ENCODE measurements at regions not wholly inside any gene's neighbourhood (a gene's known extent, or its start where the extent isn't known, plus 50 kb on each side); places are given as distances from the start of the nearest gene placed in this dataset.

GRCh38 chrX:129077424-129078170, 445.7 kb downstream of the SMARCA1 start:
- no peak for DNase-seq (ENCODE audit: low spot score)

DNA sequence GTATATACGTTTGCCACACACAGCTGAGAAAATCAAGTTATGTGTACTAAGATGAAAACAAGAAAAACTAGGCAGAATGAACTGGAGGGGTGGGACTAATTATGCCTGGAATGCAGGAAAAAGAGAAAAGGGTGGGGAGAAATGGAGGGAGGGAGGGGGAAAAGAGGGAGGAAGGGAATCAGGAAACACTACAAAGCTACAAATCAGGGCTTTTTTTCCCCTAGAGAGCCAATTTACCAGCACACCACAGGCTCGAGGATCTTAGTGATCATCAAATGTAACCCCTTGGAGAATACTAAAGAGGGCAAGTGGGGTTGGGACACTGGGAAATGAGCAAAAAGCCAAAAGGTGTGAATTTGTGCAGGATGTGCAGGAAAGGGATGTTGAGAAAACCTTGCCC, 451.9 kb downstream of the SMARCA1 start:
- no peak for DNase-seq (ENCODE audit: low spot score)

DNA sequence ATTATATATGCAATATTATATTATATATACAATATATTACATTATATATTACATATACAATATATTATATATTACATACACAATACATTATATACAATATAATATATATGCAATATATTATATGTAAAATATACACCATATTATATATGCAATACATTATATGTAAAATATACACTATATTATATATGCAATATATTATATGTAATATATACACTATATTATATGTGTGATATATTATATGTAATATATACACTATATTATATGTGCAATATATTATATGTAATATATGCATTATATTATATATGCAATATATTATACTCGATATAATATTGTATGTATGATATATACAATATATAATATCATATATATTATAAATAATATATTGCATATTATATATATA, 457.4 kb downstream of the SMARCA1 start:
- DNase-seq (ENCODE audit: low spot score): no peak

- no peak for DNase-seq (ENCODE audit: low spot score)
These were observed 464.9 kb downstream of the SMARCA1 start for GRCh38 chrX:129058405-129058804.

DNA sequence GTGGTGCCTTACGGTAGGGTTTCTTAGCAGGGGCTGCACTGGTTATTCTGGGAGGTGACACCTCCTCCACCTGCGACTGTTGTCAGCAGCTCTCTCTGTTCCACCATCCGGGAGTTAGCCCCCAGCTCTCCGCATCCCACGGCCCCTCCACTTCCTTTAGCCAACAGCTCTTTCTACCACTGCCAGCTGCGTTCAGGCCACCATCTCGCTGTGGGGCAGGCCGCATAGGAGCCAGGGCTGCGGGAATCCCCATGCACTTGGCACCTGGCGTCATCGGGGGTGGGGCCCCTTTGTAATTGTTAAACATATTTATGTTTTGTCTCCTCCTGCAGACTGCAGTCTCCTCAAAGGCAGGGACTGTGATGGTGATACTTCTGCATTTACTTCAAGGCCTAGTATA, 480.2 kb downstream of the SMARCA1 start:
- no peak for DNase-seq (ENCODE audit: low spot score)

DNA sequence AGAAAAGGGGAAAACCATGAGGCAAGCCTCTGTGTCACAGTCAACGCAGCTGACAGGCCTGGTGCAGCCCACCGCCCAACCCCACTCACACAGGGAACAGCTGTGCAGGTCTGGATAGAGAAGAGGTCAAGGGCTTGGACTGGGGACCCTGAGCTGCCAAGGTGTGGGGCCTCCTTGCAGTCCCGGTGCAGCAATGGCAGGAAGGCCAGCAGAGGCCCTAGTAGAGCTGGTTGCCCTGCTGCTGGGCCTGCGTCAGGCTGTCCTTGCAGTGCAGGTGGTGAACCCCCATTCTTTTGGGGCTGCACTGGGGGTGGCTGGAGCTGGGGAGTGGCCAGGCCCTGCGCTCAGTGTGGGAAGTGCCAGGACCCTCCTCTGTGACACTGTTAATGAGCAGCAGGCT, 482.0 kb downstream of the SMARCA1 start:
- DNase-seq (ENCODE audit: low spot score): no peak

- no peak for DNase-seq (ENCODE audit: low spot score)
These were observed 483.2 kb downstream of the SMARCA1 start for GRCh38 chrX:129040124-129040523.

GRCh38 chrX:129039176-129039575, 484.1 kb downstream of the SMARCA1 start:
- no peak for DNase-seq (ENCODE audit: low spot score)

DNA sequence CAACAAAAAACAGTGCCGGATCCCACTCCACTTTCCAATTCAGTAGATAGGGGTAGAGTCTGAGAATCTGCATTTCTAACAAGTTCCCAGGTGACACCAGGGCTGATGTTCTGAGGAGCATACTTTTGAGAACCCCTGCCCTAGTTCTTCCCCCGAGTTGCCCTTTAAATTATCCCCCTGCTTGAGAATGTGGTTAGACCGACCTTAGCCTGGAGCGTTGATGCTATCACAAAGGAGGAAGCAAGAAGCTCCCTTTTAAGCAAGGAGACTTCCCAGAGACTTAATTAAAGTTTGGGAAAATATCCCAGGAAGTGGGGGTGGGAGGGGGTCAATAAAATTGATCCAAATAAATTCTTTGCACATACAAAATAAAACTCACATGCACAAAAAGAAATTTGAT, 485.9 kb downstream of the SMARCA1 start:
- no peak for DNase-seq (ENCODE audit: low spot score)

DNA sequence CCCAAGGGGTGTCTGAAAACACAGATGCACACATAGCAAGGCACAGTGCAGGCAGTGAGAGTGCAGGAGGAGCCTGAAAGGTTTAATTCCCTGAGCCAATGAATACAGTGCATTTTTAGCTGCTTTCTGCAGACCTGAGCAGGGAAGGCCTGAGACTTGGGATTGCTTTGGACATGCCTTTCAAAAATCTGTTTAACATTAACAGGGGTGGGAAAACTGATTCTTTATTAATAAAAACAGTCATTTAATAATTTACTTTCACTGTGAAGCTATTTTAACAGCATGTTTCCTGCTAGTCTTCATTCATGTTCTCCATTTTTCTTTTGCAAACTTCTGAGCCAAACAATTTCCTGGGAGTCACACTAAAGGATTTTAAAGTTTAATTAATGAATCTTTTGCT, 488.1 kb downstream of the SMARCA1 start:
- no peak for DNase-seq (ENCODE audit: low spot score)

DNA sequence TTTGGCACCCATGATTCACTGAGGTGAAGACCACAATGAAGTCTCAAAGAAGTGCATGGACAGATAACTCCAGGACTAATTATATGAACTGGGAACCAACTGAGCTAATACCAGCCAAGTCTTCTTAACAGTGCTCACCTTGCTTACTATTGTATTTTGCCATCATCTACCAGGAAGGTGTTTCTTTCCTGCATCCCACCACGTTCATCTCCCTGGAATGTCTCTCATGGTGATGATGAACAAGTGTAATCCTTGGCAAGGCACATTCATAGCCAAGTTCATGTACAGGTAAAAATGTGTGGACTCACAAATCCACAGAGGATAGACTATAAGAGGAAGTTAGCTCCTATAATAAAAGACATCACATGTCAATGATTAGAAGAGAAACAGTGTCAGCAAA, 489.1 kb downstream of the SMARCA1 start:
- no peak for DNase-seq (ENCODE audit: low spot score)

GRCh38 chrX:129026202-129026601, 497.1 kb downstream of the SMARCA1 start:
- DNase-seq (ENCODE audit: low spot score): no peak

GRCh38 chrX:129025376-129025775, 497.9 kb downstream of the SMARCA1 start:
- peak; percentile 2 for DNase-seq (ENCODE audit: low spot score)

GRCh38 chrX:129019412-129019811, 503.9 kb downstream of the SMARCA1 start:
- DNase-seq (ENCODE audit: low spot score): no peak

- DNase-seq (ENCODE audit: low spot score): no peak
These were observed 507.9 kb downstream of the SMARCA1 start for GRCh38 chrX:129015381-129015780.

GRCh38 chrX:129013574-129013973, 509.7 kb downstream of the SMARCA1 start:
- peak; percentile 3 for DNase-seq (ENCODE audit: low spot score)

- no peak for DNase-seq (ENCODE audit: low spot score)
These were observed 515.7 kb downstream of the SMARCA1 start for GRCh38 chrX:129007631-129008030.

- DNase-seq (ENCODE audit: low spot score): no peak
These were observed 516.8 kb downstream of the SMARCA1 start for GRCh38 chrX:129006491-129006890.

DNA sequence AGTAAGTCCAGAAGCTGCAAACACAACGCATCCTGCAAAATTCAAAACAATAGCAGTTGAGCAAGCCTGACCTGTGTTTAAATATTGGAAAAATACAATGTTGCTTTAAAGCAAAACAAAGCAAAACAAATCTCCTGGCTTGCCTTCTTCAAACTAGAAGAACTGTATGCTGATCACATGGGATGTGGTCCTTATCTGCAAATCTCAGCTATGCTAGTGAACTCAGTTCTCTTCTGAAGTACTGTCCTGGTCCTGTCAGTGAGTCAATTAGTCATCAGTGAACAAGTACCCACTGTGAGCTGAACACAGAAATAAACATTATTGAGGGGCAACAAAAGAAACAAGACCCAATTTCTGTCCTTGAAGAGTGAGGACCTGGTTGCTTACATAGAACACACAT, 522.5 kb downstream of the SMARCA1 start:
- no peak for DNase-seq (ENCODE audit: low spot score)

GRCh38 chrX:129000018-129000417, 523.3 kb downstream of the SMARCA1 start:
- DNase-seq (ENCODE audit: low spot score): no peak

DNA sequence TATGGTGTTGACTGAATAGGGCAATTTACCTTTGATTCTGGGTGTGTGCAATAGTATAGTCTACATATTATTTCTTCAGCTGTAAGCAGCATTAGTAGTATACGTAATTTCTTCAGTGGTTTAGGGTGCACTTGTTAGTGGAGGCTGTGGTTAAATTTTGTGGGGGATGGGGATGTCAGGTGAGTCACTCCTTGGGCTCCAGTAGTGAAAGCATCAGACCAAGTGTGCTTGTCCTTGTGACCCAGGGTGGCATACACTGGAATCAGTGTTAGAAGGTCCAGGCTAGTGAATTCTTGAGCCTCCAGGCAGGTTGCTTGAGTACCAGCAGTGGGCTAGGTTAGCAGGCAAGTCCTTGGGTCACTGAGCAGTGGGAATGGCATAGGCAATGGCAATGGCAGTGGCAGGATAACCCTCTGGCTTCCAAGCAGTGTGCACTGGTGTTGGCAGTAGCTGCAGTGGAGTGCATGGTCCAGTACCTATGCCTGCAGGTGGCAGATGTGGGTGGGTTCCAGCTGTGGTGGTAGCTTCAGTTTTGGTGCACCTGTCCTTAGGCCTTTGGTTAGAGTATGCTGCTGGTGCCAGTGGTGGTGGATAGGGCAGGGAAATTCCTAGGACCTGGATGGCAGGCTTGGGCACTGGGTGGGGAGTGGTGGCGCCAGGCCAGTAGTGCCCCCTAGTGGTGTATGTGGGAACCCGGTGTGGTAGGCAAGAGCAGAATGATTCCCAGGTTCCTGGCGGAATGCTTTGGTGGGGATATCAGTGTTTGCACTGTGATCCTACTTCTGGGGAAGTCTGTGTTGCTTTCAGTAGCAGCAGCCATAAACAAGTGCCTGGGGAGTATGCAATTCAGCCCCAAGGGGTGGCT, 531.0 kb downstream of the SMARCA1 start:
- DNase-seq (ENCODE audit: low spot score): no peak

DNA sequence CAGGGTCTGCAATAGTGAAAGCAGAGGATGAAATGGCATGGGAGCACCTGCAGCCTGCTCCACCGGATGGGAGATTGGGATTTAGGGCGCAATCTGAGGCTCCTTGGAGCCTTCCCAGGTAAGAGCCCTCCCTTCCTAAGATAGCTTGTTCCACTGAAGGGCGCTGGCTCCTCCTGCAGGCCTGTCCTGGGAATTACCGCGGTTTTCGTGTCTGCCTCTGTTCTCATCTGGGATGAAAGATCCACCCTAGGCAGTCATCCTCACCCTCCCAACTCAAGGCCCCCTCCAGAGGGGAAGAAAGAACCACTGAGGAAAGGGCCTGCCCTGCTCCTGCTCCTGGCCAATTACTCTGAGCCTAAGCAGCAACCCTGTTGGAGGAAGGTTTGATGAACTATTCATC, 547.5 kb downstream of the SMARCA1 start:
- DNase-seq (ENCODE audit: low spot score): peak; percentile 5

- no peak for DNase-seq (ENCODE audit: low spot score)
These were observed 550.3 kb downstream of the SMARCA1 start for GRCh38 chrX:128973033-128973432.
